HEK293T (cell line): ENCODE measurements at regions not wholly inside any gene's neighbourhood (a gene's known extent, or its start where the extent isn't known, plus 50 kb on each side); places are given as distances from the start of the nearest gene placed in this dataset.

Experiments used
- CTCF ChIA-PET: fragments of 350-600 bp; formaldehyde crosslinking; extraction: SDS; loops from one replicate; lab custom pipeline; 2021; ENCODE audit warnings: antibody characterized with exemption, inconsistent platforms; lab: Yijun Ruan, JAX
- POLR2A ChIA-PET: fragments of 350-600 bp; formaldehyde crosslinking; extraction: SDS; loops from one replicate; lab custom pipeline; 2020; ENCODE audit warnings: antibody characterized with exemption, inconsistent platforms; lab: Yijun Ruan, JAX
- DNase-seq: peaks from one replicate; pipeline ENCODE4 v3.0.0; 2012; ENCODE audit warnings: mixed read lengths; ENCODE audit errors: extremely low spot score
- ARNT ChIP-seq: fragments of 450-650 bp; IDR thresholded peaks from 2 replicates; pipeline ENCODE4 v1.6.1; 2017; ENCODE audit warnings: mild to moderate bottlenecking
- BHLHE40 ChIP-seq: fragments of 450-650 bp; IDR thresholded peaks from 2 replicates; pipeline ENCODE4 v1.6.1; 2016; ENCODE audit warnings: mild to moderate bottlenecking, moderate library complexity, borderline replicate concordance
- CTBP1 ChIP-seq: fragments of 450-650 bp; IDR thresholded peaks from 2 replicates; pipeline ENCODE4 v1.6.1; 2016; ENCODE audit warnings: borderline replicate concordance
- ELF4 ChIP-seq: fragments of 450-650 bp; IDR thresholded peaks from 2 replicates; pipeline ENCODE4 v1.6.1; 2017; ENCODE audit warnings: antibody characterized with exemption
- FOXA1 ChIP-seq: fragments of 450-650 bp; IDR thresholded peaks from 2 replicates; pipeline ENCODE4 v1.6.1; 2016; ENCODE audit warnings: mild to moderate bottlenecking
- FOXK2 ChIP-seq: fragments of 450-650 bp; IDR thresholded peaks from 2 replicates; pipeline ENCODE4 v1.6.1; 2016; ENCODE audit warnings: mild to moderate bottlenecking
- FOXM1 ChIP-seq: fragments of 450-650 bp; IDR thresholded peaks from 2 replicates; pipeline ENCODE4 v1.6.1; 2017; ENCODE audit warnings: mild to moderate bottlenecking, borderline replicate concordance
- HDGF ChIP-seq: fragments of 450-650 bp; IDR thresholded peaks from 2 replicates; pipeline ENCODE4 v1.6.1; 2017; ENCODE audit warnings: antibody characterized with exemption, borderline replicate concordance
- L3MBTL2 ChIP-seq: fragments of 450-650 bp; conservative IDR thresholded peaks from 2 replicates; pipeline ENCODE4 v1.6.1; 2016; ENCODE audit warnings: mild to moderate bottlenecking
- LEF1 ChIP-seq: fragments of 450-650 bp; IDR thresholded peaks from 2 replicates; pipeline ENCODE4 v1.6.1; 2017; ENCODE audit warnings: mild to moderate bottlenecking, borderline replicate concordance
- NFRKB ChIP-seq: fragments of 450-650 bp; IDR thresholded peaks from 2 replicates; pipeline ENCODE4 v1.6.1; 2016; ENCODE audit warnings: mild to moderate bottlenecking, moderate library complexity
- PKNOX1 ChIP-seq: fragments of 450-650 bp; IDR thresholded peaks from 2 replicates; pipeline ENCODE4 v1.6.1; 2016
- SP1 ChIP-seq: fragments of 450-650 bp; IDR thresholded peaks from 2 replicates; pipeline ENCODE4 v1.6.1; 2017
- SUZ12 ChIP-seq: fragments of 450-650 bp; IDR thresholded peaks from 2 replicates; pipeline ENCODE4 v1.6.1; 2016; ENCODE audit warnings: mild to moderate bottlenecking
- TARDBP ChIP-seq: fragments of 450-650 bp; IDR thresholded peaks from 2 replicates; pipeline ENCODE4 v1.6.1; 2016
- ZNF384 ChIP-seq: fragments of 450-650 bp; IDR thresholded peaks from 2 replicates; pipeline ENCODE4 v1.6.1; 2016

GRCh38 chr3:87367736-87368135 is 91.4 kb upstream of the POU1F1 start:
- DNase-seq, result no peak
- POLR2A ChIA-PET, result no interaction called here
- TF ChIP-seq SP1, result no peak
- TF ChIP-seq FOXK2, result no peak
- TF ChIP-seq LEF1, result no peak
- TF ChIP-seq TARDBP, result no peak
- no peak for TF ChIP-seq ELF4
- no peak for TF ChIP-seq CTBP1
- no peak for TF ChIP-seq FOXM1
- no peak for TF ChIP-seq L3MBTL2
- TF ChIP-seq BHLHE40, result no peak
- no peak for TF ChIP-seq PKNOX1
- no peak for TF ChIP-seq SUZ12
- CTCF ChIA-PET, result no interaction called here

GRCh38 chr3:87363721-87364120 is 87.3 kb upstream of the POU1F1 start:
- no peak for TF ChIP-seq ELF4
- no peak for TF ChIP-seq NFRKB
- no peak for TF ChIP-seq ARNT
- TF ChIP-seq BHLHE40, result no peak
- no peak for TF ChIP-seq TARDBP
- TF ChIP-seq SP1, result no peak
- TF ChIP-seq L3MBTL2, result no peak
- TF ChIP-seq LEF1, result no peak
- TF ChIP-seq CTBP1, result no peak
- TF ChIP-seq FOXA1, result no peak
- no peak for TF ChIP-seq PKNOX1
- no peak for TF ChIP-seq FOXK2
- no peak for TF ChIP-seq FOXM1
- TF ChIP-seq SUZ12, result no peak
- TF ChIP-seq HDGF, result no peak
- no peak for TF ChIP-seq ZNF384
- DNase-seq, result no peak
- CTCF ChIA-PET, result no interaction called here
- POLR2A ChIA-PET, result no interaction called here

GRCh38 chr3:87361956-87362355 is 85.6 kb upstream of the POU1F1 start:
- no peak for TF ChIP-seq FOXK2
- POLR2A ChIA-PET, result no interaction called here
- no peak for DNase-seq
- CTCF ChIA-PET, result interaction anchor here (0.6 to 1.4 kb wide), 2 partner anchors 11 to 14 kb away, joined by 5 to 7 read pairs; no protein-coding TSS in a partner anchor

- ChIA-PET CTCF (no interaction called here), POLR2A (no interaction called here)
- no peak for DNase-seq
Observed at GRCh38 chr3:87361271-87361670, 84.9 kb upstream of the POU1F1 start.

GRCh38 chr3:87359826-87360225 is 83.4 kb upstream of the POU1F1 start:
- TF ChIP-seq TARDBP (no peak), LEF1 (no peak), BHLHE40 (no peak), FOXA1 (no peak)
- ChIA-PET CTCF (interaction anchor here (1.2 kb wide), 1 partner anchor 9 kb away, joined by 3 read pairs; no protein-coding TSS in a partner anchor), POLR2A (no interaction called here)
- no peak for DNase-seq

More at GRCh38 chr3:87361271-87361670, 84.9 kb upstream of the POU1F1 start:
- TF ChIP-seq HDGF (no peak), LEF1 (no peak), ARNT (no peak), PKNOX1 (no peak), CTBP1 (no peak), NFRKB (no peak), ZNF384 (no peak), TARDBP (no peak), SUZ12 (no peak), FOXA1 (no peak)

- ChIA-PET CTCF (interaction anchor here (0.6 kb wide), 1 partner anchor 136 kb away, joined by 8 read pairs; no protein-coding TSS in a partner anchor), POLR2A (no interaction called here)
- TF ChIP-seq BHLHE40 (no peak), ZNF384 (no peak), TARDBP (no peak), SUZ12 (no peak), ARNT (no peak), FOXM1 (no peak), LEF1 (no peak), HDGF (no peak)
- no peak for DNase-seq
Observed at GRCh38 chr3:87359025-87359424, 82.6 kb upstream of the POU1F1 start.

GRCh38 chr3:87358066-87358465 is 81.7 kb upstream of the POU1F1 start:
- ChIA-PET CTCF (no interaction called here), POLR2A (no interaction called here)
- no peak for DNase-seq
- TF ChIP-seq TARDBP (no peak), HDGF (no peak), FOXM1 (no peak), LEF1 (no peak), ARNT (no peak), SP1 (no peak), ZNF384 (no peak), SUZ12 (no peak), NFRKB (no peak), L3MBTL2 (no peak), BHLHE40 (no peak), FOXK2 (no peak), CTBP1 (no peak), ELF4 (no peak), PKNOX1 (no peak), FOXA1 (no peak)
